ENCODE measurements at regions not wholly inside any gene's neighbourhood (a gene's known extent, or its start where the extent isn't known, plus 50 kb on each side); places are given as distances from the start of the nearest gene placed in this dataset.

DNA sequence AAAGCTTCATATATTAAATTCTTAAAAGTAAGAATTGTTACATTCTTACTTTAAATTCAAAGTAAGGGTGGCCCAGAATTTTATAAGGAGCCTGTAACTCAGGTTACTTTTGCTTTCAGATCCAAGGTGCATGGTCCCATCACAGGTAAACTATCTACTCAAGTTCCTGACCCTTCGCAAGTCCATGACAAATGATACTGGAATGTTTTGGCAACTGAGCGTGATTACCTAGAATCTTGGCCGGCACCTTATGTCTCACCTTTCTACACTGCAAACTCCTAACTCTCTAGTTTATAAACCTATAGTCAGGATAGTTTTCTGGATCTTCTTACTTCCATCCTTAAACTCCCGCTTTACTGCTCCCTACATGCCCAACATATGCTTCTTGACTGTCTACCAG is 67.9 kb upstream of the HMGN3 start:
- no peak for DNase-seq (ENCODE audit: low spot score)

DNA sequence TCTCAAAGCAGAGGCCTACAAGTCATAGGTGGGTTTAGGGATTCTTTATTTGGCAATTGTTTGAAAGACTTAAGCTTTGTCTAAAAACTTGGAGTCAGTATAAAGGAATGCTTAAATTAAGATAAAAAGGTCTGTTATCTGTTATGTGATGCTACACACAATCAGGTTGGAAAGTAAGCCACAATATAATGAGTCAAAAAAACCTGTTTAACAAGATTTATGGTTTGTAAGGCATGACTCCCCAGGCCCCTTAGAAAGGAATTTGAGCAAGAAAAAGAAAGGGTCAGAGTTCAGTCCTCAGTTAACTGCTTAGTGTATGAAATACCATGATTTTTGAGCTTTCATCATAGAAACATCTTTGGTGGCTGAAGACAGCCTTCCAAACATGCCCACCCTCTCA is 66.8 kb upstream of the HMGN3 start:
- DNase-seq (ENCODE audit: low spot score) = no peak

- DNase-seq (ENCODE audit: low spot score) = no peak
These were observed 61.7 kb upstream of the HMGN3 start for GRCh38 chr6:79296211-79296610.
